HG02870 (cell line): ENCODE measurements at regions not wholly inside any gene's neighbourhood (a gene's known extent, or its start where the extent isn't known, plus 50 kb on each side); places are given as distances from the start of the nearest gene placed in this dataset.
"Not testable (repeated sequence)": the region's sequence is repeated elsewhere in the genome, so short reads cannot be mapped to it uniquely, and the experiment has no call there.

Source experiments
- ATAC-seq: cut with Tn5 transposase; IDR thresholded peaks from one replicate; pipeline ENCODE4 v1.9.1; 2021; ENCODE audit warnings: mild to moderate bottlenecking, moderate library complexity; ENCODE audit not compliant: unreplicated experiment

DNA sequence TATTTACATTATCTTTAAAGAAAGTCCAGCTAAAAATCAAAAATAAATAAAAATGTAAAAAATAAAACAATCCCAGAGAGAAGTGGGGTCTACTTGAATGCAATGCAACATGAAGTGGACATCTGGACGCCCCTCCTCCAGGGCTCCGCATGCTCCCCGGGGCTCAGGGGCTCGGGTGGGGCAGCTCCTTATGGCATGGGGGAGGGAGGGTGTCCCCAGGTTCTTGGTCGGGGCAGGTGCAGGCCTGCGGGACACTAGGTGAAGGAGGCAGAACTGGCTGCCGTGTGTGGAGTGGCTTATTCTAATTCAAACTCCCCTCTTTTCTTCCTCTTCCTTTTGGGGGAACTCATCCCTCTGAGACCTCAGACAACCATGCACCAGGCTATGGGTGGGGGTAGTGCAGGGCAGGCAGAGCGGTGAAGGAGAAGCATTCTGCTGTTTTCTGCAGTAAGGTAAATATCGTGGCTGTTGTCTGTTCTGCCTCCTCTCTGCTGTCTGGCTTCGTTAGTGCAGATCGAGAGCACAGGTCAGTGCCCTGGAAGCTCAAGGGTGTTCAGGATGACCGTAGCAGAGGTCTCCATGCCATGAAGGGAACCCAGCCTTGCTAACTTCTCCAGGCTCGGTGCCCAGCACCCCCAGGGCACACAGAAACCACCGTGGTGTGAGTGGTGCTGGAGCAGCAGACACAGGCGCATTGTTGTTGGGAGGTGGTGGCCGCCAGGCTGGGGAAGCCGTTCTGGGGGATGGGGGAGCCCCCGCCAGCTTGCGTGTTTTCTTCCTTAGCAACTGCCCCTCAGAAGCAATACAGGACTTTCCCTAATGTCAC is 82.6 kb downstream of the TTLL2 start:
- ATAC-seq: no peak

DNA sequence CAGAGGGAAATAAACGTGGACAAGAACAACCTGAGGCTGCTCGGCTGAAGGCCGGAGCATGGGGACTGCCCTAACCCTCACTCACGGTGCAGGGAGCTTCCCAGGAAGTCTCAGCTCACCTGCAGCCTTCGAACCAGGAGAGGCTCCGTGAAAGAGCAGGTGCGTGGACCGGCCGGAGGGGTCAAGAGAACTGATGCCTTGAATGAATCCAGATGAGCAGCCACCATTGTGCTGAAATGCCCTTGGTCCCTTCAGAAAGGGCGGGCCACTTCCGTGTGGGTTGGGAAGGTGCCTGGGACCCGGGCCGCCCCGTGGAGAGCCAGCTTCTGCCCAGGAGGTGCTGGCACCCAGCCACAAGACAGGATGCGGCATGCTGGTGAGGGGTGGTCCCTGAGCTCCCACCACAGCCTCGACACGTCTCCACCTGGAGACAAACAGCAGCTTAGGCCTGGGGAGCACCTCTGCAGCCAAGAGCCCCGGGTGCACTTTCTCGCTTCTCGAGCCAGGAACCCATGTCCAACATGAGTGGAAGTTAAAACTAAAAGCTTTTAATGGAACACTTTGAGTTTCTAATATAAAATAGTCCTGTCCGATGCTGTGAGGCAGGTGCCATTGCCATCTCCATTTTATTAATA is 83.5 kb downstream of the TTLL2 start:
- no peak for ATAC-seq

DNA sequence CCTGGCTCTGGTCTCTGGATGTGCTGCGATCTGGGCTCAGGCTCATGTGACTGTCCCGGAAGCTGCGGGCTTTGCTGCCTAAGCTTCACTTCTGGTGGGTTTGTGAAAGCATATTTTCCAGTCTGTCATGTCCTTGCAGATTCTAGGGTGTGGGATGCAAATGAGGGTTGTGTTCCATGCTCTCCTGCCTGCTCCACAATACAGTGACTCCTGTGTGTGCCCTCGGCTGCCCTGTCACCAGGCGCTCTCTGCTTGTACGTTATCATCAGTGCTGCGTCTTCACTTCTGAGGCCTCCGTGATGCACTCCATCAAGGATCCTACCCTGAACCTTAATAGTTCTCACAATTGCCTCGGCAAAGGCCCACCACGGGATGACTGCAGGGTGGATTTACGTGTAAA is 84.2 kb downstream of the TTLL2 start:
- no peak for ATAC-seq

DNA sequence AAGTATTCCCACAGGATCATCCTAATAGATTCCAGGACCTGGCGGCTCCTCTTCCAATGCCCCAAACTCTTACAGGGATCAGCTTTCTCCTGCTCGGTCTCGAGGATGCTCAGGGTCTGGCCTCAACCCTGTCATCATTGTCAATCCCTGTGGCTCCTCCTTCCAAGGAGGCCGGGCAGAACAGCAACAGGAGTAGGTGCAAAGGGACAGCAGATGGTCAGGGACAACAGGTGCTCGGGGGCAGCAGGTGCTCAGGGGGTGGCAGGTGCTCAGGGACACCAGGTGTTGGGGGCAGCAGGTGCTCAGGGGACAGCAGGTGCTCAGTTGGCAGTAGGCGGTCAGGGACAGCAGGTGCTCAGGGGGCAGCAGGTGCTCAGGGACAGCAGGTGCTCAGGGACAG is 84.8 kb downstream of the TTLL2 start:
- no peak for ATAC-seq

GRCh38 chr6:167410462-167410861 is 85.6 kb downstream of the TTLL2 start:
- ATAC-seq: no peak

DNA sequence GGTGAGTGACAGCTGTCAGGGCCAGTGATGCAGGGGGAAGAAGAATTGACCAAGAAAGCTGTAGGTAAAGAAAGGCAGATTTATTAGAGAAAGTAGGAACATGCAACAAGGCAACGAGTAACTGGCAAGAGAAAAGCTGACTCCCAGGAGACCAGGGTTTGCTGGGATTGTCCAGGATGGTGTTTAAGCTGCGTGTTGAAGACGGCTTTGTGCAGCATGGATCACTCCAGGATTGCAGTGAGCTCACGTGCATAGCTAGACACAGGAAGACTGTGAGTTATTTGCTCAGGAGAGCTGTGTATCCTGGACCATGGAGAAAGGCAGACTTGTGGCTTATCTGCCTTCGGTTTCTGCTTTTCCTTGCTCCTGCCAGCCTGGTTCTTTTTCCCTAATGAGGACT is 87.6 kb downstream of the TTLL2 start:
- no peak for ATAC-seq

GRCh38 chr6:167415441-167415961 is 90.6 kb downstream of the TTLL2 start:
- ATAC-seq: no peak

GRCh38 chr6:167416676-167417430 is 92.0 kb downstream of the TTLL2 start:
- ATAC-seq: no peak

GRCh38 chr6:167420177-167420576 is 95.3 kb downstream of the TTLL2 start:
- ATAC-seq: no peak

DNA sequence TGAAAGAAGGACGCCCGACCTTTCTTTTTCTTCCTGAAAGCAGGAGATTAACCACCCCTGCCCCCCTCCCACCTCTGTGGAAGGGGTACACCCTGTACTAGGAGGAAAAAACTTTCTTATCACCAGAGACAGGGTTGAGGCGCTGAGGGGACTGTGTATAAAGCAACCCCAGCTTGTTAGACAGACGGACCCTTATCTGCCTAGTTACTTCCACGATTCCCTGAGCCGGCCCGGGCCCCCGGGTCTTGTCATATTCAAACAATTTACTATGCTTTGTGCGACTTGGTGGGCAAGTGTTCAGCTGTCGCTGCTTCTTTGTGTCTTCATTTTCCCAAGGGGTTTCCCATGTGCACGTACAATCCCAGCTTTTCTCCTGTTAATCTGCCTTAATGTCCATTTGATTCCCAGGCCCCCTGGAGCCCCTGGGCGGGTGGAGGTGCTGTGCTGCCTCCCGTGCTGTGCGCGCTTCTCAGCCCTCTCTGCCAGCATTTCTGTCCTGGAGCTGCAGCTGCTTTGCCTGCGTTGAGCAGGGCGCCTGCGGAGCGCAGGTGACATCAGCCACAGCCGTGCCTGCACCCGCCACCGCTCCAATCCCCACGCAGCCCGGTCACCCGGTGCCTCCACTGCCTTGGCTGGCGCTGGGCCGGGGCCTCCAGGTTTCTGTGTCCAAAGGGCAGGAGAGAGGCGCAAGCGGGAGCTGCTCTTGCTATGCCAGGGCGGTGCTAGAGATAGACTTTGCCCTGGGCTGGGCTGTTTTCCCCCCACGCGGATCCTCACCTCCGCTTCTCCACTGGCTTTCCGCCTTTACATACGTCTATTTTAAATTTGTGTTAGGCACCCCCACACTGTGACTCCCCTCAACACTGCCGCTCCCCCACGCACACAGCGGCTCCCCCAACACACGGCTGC is 96.2 kb downstream of the TTLL2 start:
- no peak for ATAC-seq

GRCh38 chr6:167421944-167422343 is 97.1 kb downstream of the TTLL2 start:
- ATAC-seq: not testable (repeated sequence)

GRCh38 chr6:167422934-167423333 is 98.0 kb downstream of the TTLL2 start:
- no peak for ATAC-seq

DNA sequence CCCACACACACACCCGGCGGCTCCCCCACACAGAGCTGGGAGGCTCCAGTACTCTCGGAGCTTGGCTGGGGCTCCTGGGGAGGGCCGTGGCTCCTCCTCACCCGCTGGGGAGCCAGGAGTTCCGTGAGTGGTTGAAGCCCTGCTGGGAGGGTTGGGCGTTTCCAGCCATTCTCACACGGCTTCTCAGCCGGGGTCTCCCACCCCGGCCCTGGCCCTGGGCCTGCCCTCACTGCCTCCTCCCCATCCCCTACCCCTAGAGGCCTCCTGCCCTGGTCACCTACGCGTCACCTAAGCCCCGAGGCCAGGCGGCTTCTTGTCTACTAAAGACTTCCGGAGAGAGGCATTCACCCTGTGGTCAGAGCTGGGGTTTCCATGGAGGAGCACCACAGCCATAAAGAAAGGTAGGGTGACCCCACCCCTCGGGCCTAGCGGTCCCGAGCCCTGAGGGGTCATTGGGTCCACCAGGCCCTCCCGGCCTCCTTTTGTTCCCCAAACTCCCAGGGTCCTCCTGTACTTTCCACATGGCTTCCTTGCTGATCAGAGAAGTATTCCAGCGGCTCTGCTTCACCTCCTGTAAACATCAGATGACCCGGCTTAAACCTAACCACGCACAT is 99.3 kb downstream of the TTLL2 start:
- no peak for ATAC-seq

DNA sequence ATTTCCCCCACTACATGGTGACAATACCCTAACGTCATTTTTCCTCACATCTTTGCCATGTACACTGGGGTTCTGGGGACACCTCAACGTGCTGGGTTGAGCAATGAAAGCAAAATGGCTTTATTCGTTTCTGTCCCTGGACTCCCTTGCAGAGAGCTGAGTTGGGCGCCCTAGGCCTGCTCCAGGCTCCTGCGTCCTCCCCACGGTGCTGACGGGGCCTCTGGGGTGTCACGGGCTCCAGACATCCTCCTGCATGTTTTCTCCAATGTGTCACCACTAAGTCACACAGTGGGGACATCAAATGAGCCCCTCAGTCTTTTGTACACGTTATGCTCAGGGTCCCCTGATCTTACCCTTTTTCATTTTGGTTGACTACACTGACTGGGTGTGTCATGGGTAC is 99.8 kb downstream of the TTLL2 start:
- no peak for ATAC-seq

- no peak for ATAC-seq
Measured at GRCh38 chr6:167426084-167426483, 101.2 kb downstream of the TTLL2 start.

GRCh38 chr6:167426651-167427050 is 101.8 kb downstream of the TTLL2 start:
- ATAC-seq: no peak

DNA sequence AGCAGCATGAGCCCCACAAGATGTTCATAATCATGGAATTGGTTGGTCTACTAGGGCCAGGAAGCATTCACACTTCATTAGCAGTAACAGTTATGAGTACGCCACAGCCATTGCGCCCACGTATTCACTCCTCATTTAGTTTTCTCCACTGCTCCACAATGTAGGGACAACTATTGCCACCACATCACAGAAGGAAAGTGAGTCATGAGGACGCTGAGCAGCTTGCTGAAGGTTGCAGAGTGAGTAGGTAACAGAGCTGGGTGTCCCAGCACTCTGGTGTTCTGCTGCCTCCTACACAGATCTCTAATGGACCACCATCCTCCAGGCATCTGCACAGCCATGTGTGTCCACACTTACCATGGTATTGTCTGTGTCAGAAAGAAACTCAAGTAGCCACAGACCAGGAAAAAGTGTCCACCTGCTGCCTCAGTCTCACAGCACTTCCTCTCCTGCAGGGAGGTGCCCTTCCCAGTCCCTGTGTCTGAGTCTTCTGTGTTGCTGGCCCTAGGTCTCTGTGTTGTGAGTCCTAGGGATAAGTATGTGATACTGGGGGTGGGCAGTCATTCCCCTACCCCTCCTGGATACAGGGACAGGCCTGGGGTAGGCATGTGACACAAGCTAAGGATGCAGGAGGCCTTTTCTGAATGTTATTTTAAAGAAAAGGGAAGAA is 103.9 kb downstream of the TTLL2 start:
- ATAC-seq: no peak

GRCh38 chr6:167429353-167429752 is 104.5 kb downstream of the TTLL2 start:
- no peak for ATAC-seq

- no peak for ATAC-seq
Measured at GRCh38 chr6:167435209-167435728, 110.4 kb downstream of the TTLL2 start.
